Pulmonary artery endothelial cell (primary cell): ENCODE measurements at regions not wholly inside any gene's neighbourhood (a gene's known extent, or its start where the extent isn't known, plus 50 kb on each side); places are given as distances from the start of the nearest gene placed in this dataset.

Experiments
- DNase-seq: peaks from one replicate; pipeline ENCODE4 v3.0.0-alpha.2; 2011; ENCODE audit warnings: low read depth, low spot score

DNA sequence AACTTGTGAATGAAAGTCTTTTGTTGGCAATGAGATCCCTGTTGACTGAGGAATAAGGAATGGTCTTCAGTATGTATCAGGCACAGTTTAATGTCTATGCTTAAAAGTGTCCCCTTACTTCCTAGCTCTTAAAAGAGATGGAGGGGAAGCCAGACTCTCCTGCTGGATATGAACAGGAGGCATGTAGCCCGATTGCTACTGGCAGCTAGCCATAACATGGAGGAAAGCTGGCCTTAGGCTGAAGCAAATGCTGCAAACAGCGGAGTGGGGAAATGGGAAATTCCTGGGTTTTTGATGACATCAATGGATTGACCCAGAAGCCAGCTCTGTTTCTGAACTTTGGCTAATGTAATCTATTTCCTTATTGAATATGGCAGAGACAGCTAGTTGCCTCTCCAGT is 266.1 kb downstream of the SLC4A3 start:
- no peak for DNase-seq

DNA sequence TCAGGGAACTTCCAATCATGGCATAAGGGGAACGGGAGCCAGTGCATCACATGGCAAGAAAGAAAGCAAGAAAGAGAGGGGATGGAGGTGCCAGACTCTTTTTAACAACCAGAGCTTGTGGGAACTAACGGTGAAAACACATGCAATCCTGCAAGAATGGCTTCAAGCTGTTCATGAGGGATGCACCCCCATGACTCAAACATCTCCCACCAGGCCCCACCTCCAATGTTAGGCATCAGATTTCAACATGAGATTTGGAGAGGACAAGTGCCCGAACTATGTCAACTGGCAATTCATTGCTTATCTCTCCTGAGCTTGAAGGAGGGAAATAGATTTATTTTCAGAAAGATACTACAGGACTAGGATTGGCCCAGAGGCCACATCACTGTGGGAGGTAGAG is 270.0 kb downstream of the SLC4A3 start:
- no peak for DNase-seq

- no peak for DNase-seq
These were observed 273.7 kb downstream of the SLC4A3 start for GRCh38 chr2:219901155-219901554.

DNA sequence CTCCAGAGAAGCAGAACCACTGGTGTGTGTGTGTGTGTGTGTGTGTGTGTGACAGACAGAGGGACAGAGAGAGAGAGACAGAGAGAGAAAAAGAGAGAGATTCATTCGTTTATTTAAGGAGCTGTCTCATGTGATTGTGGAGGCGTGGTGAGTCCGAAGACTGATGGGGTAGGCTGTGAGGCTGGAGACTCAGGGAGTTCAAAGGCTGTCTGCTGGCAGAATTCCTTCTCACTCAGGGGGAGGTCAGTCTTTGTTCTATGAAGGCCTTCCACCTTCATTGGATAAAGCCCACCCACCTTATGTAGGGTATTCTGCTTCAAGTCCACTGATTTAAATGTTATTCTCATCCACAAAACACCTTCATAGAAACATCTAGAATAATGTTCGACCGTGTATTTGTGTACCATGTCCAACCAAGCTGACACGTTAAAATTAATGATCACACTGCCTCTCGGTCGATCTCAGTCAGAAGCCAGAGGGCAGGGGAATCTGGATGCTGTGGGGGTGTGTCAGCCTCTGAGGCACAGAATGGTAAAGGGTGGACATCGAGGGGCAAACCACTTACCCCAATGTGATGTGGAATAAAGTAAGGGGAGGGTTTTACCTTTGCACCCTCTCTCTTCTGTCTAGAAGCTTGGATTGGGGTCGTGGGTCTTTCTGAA is 275.6 kb downstream of the SLC4A3 start:
- no peak for DNase-seq

GRCh38 chr2:219905640-219906039 is 278.2 kb downstream of the SLC4A3 start:
- no peak for DNase-seq

DNA sequence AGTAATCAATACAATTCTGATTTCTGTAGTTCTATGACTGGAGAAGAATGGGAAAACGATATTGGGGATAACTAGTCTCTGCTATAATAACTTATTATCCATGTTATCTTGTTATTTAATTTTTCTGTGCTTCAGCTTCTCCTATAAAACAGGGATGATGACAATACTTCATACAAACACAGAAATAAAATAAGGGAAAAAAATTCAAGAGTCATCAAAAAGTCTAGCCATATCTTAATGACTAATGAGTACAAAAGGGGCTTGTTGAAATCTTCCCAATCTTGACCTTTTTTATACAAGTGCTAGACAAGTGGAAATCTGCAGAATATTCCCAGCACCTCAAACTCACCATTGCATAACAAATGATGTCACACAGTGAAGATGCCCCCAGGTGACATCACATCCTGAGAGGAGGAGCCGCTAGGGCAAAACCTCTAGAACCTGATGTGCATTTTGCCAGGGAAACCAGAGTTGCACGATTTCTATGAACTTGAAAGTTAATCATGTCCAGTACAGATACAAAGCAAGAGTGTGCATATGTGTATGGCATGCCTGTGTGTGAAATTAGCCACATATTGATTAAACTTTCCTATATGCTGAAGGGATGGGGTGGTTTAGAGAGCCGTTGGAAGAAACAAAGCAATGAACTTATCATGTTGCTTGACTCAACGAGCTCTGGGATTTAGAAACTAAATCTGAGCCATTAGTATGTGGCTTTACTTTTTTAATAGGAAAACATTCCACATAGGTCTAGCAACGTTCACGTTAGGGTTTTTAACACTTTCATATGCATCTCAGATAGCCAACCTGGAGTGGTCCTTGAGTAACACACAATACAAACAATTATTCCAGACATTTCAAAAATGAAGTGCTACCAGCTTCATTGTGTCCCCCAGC is 278.9 kb downstream of the SLC4A3 start:
- no peak for DNase-seq

DNA sequence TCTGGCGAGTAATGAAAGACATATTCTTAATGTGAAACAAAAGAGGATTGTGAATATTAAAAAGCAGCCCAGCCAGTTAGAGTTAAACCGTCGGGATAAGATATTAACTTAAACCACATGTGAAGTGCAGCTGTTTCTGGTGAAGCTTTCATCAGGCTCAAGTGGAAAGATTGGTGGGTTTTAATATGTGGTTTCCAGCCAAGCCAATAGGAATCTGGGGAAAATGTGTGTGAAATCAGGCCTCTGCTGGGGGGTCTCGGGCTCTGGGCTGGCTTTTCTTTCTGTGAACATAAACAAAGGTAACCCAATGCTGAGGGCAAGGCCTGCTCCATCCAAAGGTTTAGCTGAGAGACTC is 279.6 kb downstream of the SLC4A3 start:
- no peak for DNase-seq

DNA sequence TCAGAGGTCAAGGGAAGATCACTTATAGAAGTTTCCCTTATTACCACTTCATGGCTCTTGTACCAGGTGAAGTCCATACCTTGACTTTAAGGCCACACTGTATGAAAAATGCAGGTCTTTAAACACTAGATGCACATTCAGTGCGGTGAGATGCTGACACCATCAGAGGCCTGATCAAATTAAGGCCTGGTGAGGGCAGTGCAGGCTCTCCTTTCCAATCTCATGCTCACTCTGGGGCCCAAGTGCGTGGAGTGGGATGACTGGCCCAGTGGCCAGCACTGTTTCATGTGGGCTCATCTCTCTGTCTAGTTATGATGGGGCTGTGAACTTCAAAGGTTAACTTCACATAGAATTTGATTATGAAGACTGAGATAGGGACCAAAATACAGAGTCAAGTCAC is 281.1 kb downstream of the SLC4A3 start:
- DNase-seq = no peak

GRCh38 chr2:219911541-219911940 is 284.1 kb downstream of the SLC4A3 start:
- DNase-seq = no peak

GRCh38 chr2:219912491-219912921 is 285.1 kb downstream of the SLC4A3 start:
- no peak for DNase-seq

- DNase-seq = no peak
These were observed 287.1 kb downstream of the SLC4A3 start for GRCh38 chr2:219914577-219914976.

DNA sequence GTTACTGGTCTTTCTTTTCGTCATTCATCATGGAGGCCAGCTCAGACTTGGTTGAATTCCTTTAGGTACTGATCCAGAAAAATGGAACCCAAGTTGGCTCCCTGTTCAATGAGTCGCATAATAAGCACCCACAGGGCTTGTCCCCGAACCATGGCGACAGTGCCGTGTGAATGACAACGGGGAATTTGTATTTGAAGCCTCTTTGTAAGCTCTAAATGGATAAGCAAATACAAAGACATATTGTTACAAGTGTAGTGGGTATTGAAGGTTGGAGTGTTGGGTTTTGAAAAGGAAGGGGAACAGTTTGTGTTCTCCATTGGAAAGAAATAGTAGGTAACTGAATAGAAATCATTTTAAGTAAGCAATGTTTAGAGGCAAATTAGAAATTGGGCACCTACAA is 288.9 kb downstream of the SLC4A3 start:
- no peak for DNase-seq

- DNase-seq = no peak
These were observed 289.5 kb downstream of the SLC4A3 start for GRCh38 chr2:219916726-219917440.

- no peak for DNase-seq
These were observed 290.8 kb downstream of the SLC4A3 start for GRCh38 chr2:219918254-219918653.

DNA sequence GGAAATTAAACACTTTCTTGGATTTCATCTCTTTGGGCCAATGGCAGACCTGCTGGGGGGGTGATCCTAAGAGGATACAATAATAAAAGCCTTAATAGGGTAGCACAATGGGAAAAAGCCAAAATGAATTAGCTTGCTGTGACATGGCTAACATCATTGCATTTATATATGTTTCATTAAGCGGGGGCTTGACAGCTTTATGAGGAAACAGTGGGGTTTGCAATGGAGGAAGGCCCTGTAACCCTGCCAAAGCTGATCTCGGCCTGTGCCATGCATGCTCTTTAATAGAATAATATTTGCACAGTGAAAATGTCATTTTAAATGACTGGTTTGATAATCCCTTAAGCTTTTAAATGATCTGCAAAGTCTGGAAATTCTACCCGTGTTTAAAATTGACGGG is 291.5 kb downstream of the SLC4A3 start:
- no peak for DNase-seq

GRCh38 chr2:219919506-219919905 is 292.1 kb downstream of the SLC4A3 start:
- no peak for DNase-seq

- DNase-seq = no peak
These were observed 302.4 kb downstream of the SLC4A3 start for GRCh38 chr2:219929835-219930234.

DNA sequence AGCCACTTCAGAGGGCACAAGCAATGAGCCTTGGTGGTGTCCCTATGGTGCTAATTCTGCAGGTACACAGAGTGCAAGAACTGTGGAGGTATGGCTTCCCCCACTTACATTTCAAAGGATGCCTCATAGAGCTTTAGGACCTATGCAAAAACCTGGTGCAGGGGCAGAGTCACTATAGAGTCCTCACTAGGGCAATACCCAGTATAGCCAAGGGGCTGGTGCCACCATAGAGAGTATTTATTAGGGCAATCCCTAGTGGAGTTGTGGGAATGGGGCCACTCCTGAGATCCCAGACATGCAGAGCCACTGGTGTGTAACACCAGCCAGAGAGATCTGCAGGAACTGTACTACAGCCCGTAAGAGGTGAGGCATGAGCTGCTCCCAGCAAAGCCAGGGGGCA is 312.2 kb downstream of the SLC4A3 start:
- DNase-seq = no peak

- DNase-seq = no peak
These were observed 317.4 kb downstream of the SLC4A3 start for GRCh38 chr2:219944866-219945265.

DNA sequence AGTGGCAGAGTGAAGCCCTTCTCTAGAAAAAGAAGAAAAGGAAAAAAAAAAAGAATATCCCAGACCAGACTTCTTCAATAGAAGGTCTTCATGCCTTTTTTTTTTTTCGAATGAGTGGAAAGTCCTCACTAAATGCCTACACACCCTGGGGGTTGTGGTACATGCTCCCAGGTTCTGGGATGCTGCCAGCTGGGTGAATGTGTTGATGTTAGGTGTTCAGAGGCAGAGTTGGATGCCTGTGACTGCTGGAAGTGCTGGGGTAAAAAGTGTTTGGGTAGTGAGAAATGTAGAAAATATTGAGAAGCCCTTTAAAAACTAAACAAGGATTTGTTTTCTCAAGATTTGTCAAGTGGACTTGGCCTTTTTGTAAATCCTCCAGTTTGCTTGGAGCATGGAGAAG is 318.6 kb downstream of the SLC4A3 start:
- DNase-seq = no peak

GRCh38 chr2:219946529-219946928 is 319.1 kb downstream of the SLC4A3 start:
- no peak for DNase-seq

GRCh38 chr2:219947575-219947974 is 320.1 kb downstream of the SLC4A3 start:
- no peak for DNase-seq
